Fibroblast of the aortic adventitia (primary cell): ENCODE measurements at regions not wholly inside any gene's neighbourhood (a gene's known extent, or its start where the extent isn't known, plus 50 kb on each side); places are given as distances from the start of the nearest gene placed in this dataset.

Source experiments
- DNase-seq: peaks from one replicate; pipeline ENCODE4 v3.0.0-alpha.2; 2010; ENCODE audit warnings: low read depth
- H3K4me3 ChIP-seq: 2 replicates; pipeline ENCODE4 v1.5.1; 2011; ENCODE audit warnings: low read depth, mild to moderate bottlenecking, control low read depth, low read length, moderate library complexity
- CTCF ChIP-seq: IDR thresholded peaks from 2 replicates; pipeline ENCODE4 v1.5.1; 2011; ENCODE audit warnings: mild to moderate bottlenecking, low read length, control low read depth, inconsistent platforms; ENCODE audit not compliant: insufficient read depth

DNA sequence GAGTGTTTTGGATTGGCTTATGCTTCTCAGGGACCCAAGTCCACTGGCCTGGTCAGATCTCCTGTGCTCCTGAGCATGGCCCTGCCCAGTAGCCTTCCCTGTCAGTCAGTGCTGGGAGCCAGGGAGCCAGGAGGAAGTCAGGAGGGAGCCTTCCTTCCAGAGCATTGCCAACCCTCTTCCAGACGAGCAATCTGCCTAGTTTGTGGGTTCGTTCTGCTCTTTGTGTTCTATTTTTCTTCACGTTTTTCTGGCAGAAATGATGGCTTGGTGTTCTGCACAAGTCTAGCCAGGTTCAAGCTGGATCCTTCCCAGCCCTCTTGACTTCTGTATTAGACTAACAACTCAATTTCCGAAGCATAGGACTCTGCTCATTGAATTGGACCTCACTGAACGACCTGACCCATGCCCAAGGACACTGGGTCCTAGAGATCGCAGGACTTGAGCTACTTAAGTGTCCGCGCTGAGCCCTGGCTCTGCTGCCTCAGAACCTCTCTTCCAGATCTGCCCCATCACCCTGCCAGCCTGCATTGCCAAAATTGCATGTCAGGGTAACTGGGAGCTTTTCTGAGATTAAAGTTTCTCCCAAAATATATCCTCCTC lies 76.2 kb upstream of the MPP7 start:
- DNase-seq: no peak
- no peak overlapping the region for H3K4me3 ChIP-seq
- TF ChIP-seq CTCF: no peak

GRCh38 chr10:28381466-28381865 lies 78.6 kb upstream of the MPP7 start:
- no peak for DNase-seq
- H3K4me3 ChIP-seq: no peak overlapping the region

DNA sequence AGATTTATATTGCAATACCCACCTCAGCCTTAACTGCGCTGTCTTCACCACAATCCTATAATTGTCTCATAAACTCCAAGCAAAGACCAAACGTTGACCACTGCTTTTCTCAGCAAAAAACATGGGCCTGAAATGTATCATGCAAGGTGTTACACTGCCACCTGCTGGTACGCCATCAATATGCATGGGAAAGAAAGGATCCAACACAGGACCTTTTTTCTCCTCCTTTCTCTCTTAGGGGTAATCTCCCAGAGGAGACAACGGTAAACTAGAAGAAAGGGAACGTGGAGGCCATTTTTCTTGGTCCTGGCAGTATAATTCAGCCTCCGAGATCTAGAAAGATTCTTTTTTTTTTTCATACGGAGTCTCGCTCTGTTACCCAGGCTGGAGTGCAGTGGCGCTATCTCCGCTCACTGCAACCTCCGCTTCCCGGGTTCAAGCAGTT lies 79.1 kb upstream of the MPP7 start:
- DNase-seq: peak; percentile 90
- H3K4me3 ChIP-seq: no peak overlapping the region
- peak; percentile 95 for TF ChIP-seq CTCF

More at GRCh38 chr10:28381466-28381865, 78.6 kb upstream of the MPP7 start:
- TF ChIP-seq CTCF: no peak

DNA sequence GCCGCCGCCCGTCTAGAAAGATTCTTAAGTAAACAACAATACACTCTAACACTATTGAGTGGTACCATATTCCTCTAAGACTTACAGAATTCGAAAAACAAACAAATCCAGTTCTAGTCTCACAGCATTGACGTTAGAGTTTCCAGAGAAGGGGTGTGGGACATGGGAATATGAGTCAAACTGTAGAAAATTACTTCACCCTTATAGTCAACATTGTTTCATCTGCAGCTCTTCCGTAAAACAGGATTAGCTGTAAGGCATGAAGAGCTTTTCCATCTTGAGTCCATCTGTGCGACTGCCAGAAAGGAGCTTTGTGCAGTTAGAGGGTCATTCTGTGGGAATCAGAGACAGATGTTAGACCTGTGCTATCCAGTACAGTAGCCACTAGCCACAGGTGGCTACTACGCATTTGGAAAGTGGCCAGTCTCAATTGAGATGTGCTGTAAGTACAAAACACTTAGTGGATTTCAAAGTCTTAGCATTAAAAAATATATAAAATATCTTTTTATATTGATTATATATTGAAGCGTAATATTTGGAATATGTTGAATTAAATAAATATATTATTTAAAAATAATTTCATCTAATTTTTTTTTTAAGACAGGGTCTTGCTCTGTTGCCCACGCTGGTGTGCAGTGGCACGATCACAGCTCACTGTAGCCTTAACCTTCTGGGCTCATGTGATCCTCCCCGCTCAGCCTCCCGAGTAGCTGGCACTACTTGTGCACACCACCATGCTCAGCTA lies 79.8 kb upstream of the MPP7 start:
- DNase-seq: no peak
- no peak overlapping the region for H3K4me3 ChIP-seq
- no peak for TF ChIP-seq CTCF

- no peak for DNase-seq
- H3K4me3 ChIP-seq: no peak overlapping the region
- TF ChIP-seq CTCF: no peak
Measured at GRCh38 chr10:28384557-28384956, 81.7 kb upstream of the MPP7 start.

DNA sequence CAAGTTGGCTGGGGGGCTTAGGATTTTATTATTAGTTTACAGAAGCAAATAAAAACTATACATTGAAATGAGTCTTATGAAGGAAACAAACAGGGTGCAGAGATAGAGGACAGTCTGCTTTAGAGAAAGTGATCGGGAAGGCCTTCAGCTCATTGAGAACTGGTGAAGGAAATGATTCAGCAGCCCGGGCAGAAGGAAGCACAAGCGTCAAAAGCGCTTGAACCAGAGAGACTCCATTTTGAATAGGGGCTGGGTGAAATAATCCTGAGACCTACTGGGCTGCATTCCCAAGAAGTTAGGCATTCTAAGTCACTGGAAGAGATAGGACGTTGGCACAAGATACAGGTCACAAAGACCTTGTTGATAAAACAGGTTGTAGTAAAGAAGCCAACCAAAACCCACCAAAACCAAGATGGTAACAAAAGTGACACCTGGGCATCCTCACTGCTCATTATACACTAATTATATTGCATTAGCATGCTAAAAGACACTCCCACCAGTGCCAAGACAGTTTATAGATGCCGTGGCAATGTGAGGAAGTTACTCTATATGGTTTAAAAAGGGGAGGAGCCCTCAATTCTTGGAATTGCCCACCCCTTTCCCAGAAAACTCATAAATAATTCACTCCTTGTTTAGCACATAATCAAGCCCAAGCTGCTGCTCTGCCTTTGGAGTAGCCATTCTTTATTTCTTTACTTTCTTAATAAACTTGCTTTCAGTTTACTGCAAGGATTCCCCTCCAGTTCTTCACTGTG lies 83.1 kb upstream of the MPP7 start:
- no peak for TF ChIP-seq CTCF
- no peak overlapping the region for H3K4me3 ChIP-seq
- DNase-seq: no peak
